Activated CD8-positive, alpha-beta memory T cell treated with anti-CD3 and anti-CD28 coated beads, Interleukin-2, amount 50 U/mL, for 24 hours (primary cell): ENCODE measurements at regions not wholly inside any gene's neighbourhood (a gene's known extent, or its start where the extent isn't known, plus 50 kb on each side); places are given as distances from the start of the nearest gene placed in this dataset.
"Not testable (repeated sequence)": the region's sequence is repeated elsewhere in the genome, so short reads cannot be mapped to it uniquely, and the experiment has no call there.

Source experiments
- DNase-seq: peaks from one replicate; pipeline ENCODE4 v3.0.0-alpha.2; 2020; ENCODE audit errors: extremely low read depth

GRCh38 chr3:94406595-94406994 lies 343.7 kb downstream of the NSUN3 start:
- no peak for DNase-seq

- not testable (repeated sequence) for DNase-seq
Measured at GRCh38 chr3:94412936-94413335, 350.1 kb downstream of the NSUN3 start.

- no peak for DNase-seq
Measured at GRCh38 chr3:94413336-94414108, 350.7 kb downstream of the NSUN3 start.

GRCh38 chr3:94414418-94414817 lies 351.6 kb downstream of the NSUN3 start:
- no peak for DNase-seq

GRCh38 chr3:94416768-94417167 lies 353.9 kb downstream of the NSUN3 start:
- DNase-seq: no peak

- DNase-seq: no peak
Measured at GRCh38 chr3:94417963-94418455, 355.1 kb downstream of the NSUN3 start.

GRCh38 chr3:94420931-94421330 lies 358.1 kb downstream of the NSUN3 start:
- DNase-seq: no peak

- no peak for DNase-seq
Measured at GRCh38 chr3:94423578-94423977, 360.7 kb downstream of the NSUN3 start.

GRCh38 chr3:94429517-94429916 lies 366.7 kb downstream of the NSUN3 start:
- no peak for DNase-seq

GRCh38 chr3:94431876-94432570 lies 369.2 kb downstream of the NSUN3 start:
- DNase-seq: no peak

- no peak for DNase-seq
Measured at GRCh38 chr3:94433811-94434210, 370.9 kb downstream of the NSUN3 start.

- no peak for DNase-seq
Measured at GRCh38 chr3:94440767-94441493, 378.1 kb downstream of the NSUN3 start.

- no peak for DNase-seq
Measured at GRCh38 chr3:94441494-94441847, 378.6 kb downstream of the NSUN3 start.

- DNase-seq: no peak
Measured at GRCh38 chr3:94453864-94454263, 391.0 kb downstream of the NSUN3 start.

- DNase-seq: no peak
Measured at GRCh38 chr3:94459167-94459566, 396.3 kb downstream of the NSUN3 start.

GRCh38 chr3:94460931-94461330 lies 398.1 kb downstream of the NSUN3 start:
- DNase-seq: no peak

- DNase-seq: no peak
Measured at GRCh38 chr3:94462931-94463330, 400.1 kb downstream of the NSUN3 start.

- no peak for DNase-seq
Measured at GRCh38 chr3:94472511-94472910, 409.6 kb downstream of the NSUN3 start.

GRCh38 chr3:94481226-94481898 lies 418.5 kb downstream of the NSUN3 start:
- no peak for DNase-seq

- DNase-seq: no peak
Measured at GRCh38 chr3:94482686-94483085, 419.8 kb downstream of the NSUN3 start.

- no peak for DNase-seq
Measured at GRCh38 chr3:94483403-94483802, 420.5 kb downstream of the NSUN3 start.

GRCh38 chr3:94494992-94495391 lies 432.1 kb downstream of the NSUN3 start:
- DNase-seq: no peak
